Middle frontal gyrus (tissue), 1 donor: ENCODE measurements at regions not wholly inside any gene's neighbourhood (a gene's known extent, or its start where the extent isn't known, plus 50 kb on each side); places are given as distances from the start of the nearest gene placed in this dataset.
"Not testable (repeated sequence)": the region's sequence is repeated elsewhere in the genome, so short reads cannot be mapped to it uniquely, and the experiment has no call there.

Experiments used
- DNase-seq: peaks from one replicate; pipeline ENCODE4 v3.0.0-alpha.2; 2015; ENCODE audit warnings: low spot score; ENCODE audit errors: extremely low spot score

- no peak for DNase-seq
Observed at GRCh38 chr12:131273291-131273845, 319.7 kb downstream of the ADGRD1 start.

- DNase-seq: no peak
Observed at GRCh38 chr12:131274061-131274460, 320.4 kb downstream of the ADGRD1 start.

- no peak for DNase-seq
Observed at GRCh38 chr12:131274906-131275305, 321.2 kb downstream of the ADGRD1 start.

- no peak for DNase-seq
Observed at GRCh38 chr12:131275824-131276223, 322.1 kb downstream of the ADGRD1 start.

- DNase-seq: no peak
Observed at GRCh38 chr12:131276501-131277185, 322.9 kb downstream of the ADGRD1 start.

GRCh38 chr12:131277186-131278091 is 323.7 kb downstream of the ADGRD1 start:
- not testable (repeated sequence) for DNase-seq

- DNase-seq: not testable (repeated sequence)
Observed at GRCh38 chr12:131278451-131279115, 324.9 kb downstream of the ADGRD1 start.

- DNase-seq: no peak
Observed at GRCh38 chr12:131279281-131279921, 325.7 kb downstream of the ADGRD1 start.

- DNase-seq: no peak
Observed at GRCh38 chr12:131280426-131280825, 326.7 kb downstream of the ADGRD1 start.

GRCh38 chr12:131281016-131281415 is 327.3 kb downstream of the ADGRD1 start:
- DNase-seq: no peak

GRCh38 chr12:131282292-131283080 is 328.8 kb downstream of the ADGRD1 start:
- DNase-seq: no peak

- no peak for DNase-seq
Observed at GRCh38 chr12:131283191-131283861, 329.6 kb downstream of the ADGRD1 start.

- not testable (repeated sequence) for DNase-seq
Observed at GRCh38 chr12:131283862-131284825, 330.4 kb downstream of the ADGRD1 start.

- DNase-seq: not testable (repeated sequence)
Observed at GRCh38 chr12:131284954-131285904, 331.5 kb downstream of the ADGRD1 start.

GRCh38 chr12:131285905-131286295 is 332.2 kb downstream of the ADGRD1 start:
- not testable (repeated sequence) for DNase-seq

- DNase-seq: not testable (repeated sequence)
Observed at GRCh38 chr12:131286301-131286700, 332.6 kb downstream of the ADGRD1 start.
